Activated T-cell treated with anti-CD3 and anti-CD28 coated beads, Interleukin-2, amount 50 U/mL, for 72 hours (primary cell): ENCODE measurements at regions not wholly inside any gene's neighbourhood (a gene's known extent, or its start where the extent isn't known, plus 50 kb on each side); places are given as distances from the start of the nearest gene placed in this dataset.
"Not testable (repeated sequence)": the region's sequence is repeated elsewhere in the genome, so short reads cannot be mapped to it uniquely, and the experiment has no call there.

ENCODE experiments used
- ATAC-seq, 2 donors: fragments of 150-1000 bp; cut with Tn5 transposase; replicated peaks in 1 of 2; 2 replicates each; pipeline ENCODE4 v1.10.0; 2021; ENCODE audit warnings: moderate library complexity in 2 of 2, mild to moderate bottlenecking in 1 of 2
- DNase-seq, 2 donors: peaks; one replicate each; pipeline ENCODE4 v3.0.0; 2021 to 2022; ENCODE audit warnings: mixed read lengths in 1 of 2
- H3K27ac Mint-ChIP-seq: one replicate; pipeline ENCODE4 v1.8.0; 2022; ENCODE audit warnings: mild to moderate bottlenecking, moderate library complexity, mixed read lengths
- H3K27me3 Mint-ChIP-seq: one replicate; pipeline ENCODE4 v1.8.0; 2022; ENCODE audit warnings: low read depth, mixed read lengths
- H3K36me3 Mint-ChIP-seq, 2 donors: one replicate each; pipeline ENCODE4 v1.8.0; 2022; ENCODE audit warnings: mixed read lengths in 2 of 2, mild to moderate bottlenecking in 1 of 2; ENCODE audit not compliant: insufficient read depth in 2 of 2
- H3K4me1 Mint-ChIP-seq: one replicate; pipeline ENCODE4 v1.8.0; 2022; ENCODE audit warnings: low read depth, mixed read lengths
- H3K4me3 Mint-ChIP-seq, 2 donors: one replicate each; pipeline ENCODE4 v1.8.0; 2022; ENCODE audit warnings: mild to moderate bottlenecking in 2 of 2, mixed read lengths in 2 of 2, moderate library complexity in 2 of 2
- H3K9me3 Mint-ChIP-seq, 2 donors: one replicate each; pipeline ENCODE4 v1.8.0; 2022; ENCODE audit warnings: mixed read lengths in 2 of 2

DNA sequence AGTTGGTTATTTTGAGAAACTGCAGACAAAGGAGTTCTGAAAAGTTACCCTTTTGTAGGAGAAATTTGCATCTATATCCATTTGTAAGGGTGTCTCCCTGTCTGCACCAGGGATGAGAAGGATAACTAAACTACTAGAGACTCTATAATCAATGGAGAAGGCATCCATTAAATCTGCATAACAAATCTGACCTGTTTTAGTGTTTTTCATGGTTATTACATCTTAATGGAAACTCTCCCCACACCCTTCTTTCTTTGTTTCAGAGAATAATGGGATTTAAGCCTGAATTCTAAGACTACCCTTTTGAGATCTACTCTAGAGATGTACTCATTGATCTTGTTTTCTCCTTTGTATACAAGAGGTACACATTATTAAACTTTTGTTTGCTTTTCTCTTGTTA lies 82.0 kb upstream of the DAZL start:
- H3K36me3 Mint-ChIP-seq = peaks cover 0 to 2% of the 10 kb centered on the region in 2 donors
- H3K27me3 Mint-ChIP-seq = no peaks in the 10 kb centered on the region

DNA sequence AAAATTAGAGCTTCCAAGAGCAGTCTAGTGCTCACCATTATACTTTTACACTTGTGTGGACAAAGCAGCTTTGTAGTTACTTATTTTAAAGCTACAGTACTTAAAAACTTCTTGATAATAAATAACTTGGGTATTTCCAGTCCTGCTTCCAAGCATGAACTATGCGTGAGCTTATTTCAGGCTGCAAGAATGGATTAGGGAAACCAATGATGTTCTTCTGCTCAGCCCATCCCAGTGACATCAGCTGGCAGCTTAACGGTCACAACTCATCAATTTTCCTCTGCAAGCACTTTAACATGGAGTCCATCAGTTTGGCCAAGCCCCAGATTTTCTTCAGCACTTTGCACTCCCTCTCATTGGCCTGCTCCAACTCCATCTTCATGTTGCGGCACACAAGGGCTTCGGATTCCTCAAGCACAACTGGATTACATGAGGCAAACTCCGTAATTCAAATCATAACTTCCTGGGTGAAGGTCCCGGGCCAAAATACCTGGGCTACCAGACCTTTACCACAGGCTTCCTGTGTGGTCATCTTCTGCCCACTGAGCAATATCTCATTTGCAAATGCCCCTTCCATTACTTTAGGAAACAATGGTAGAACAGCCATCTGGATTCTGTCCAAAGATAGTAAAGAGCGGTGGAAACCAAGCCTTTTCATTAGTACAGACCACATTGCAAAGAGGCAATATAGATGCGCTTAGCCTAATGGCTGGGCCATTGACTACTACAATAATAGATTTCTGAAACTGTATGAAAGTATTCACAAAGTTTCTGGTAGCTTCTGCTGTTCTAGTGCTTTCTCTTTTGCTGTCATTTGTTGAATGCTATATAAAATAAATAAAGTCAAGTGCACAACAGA lies 87.5 kb upstream of the DAZL start:
- Mint-ChIP-seq H3K4me3 (no peak overlapping the region), H3K27ac (no peak overlapping the region), H3K36me3 (no peaks in the 10 kb centered on the region), H3K27me3 (no peaks in the 10 kb centered on the region), H3K4me1 (peaks cover 3% of the 10 kb centered on the region), H3K9me3 (peaks cover 0 to 2% of the 10 kb centered on the region in 2 donors)
- ATAC-seq = no peak
- no peak for DNase-seq

More for the DNA sequence above, 82.0 kb upstream of the DAZL start:
- Mint-ChIP-seq H3K27ac (no peak overlapping the region), H3K9me3 (peaks cover 0 to 2% of the 10 kb centered on the region in 2 donors), H3K4me1 (no peaks in the 10 kb centered on the region), H3K4me3 (no peak overlapping the region)
- no peak for ATAC-seq
- no peak for DNase-seq

DNA sequence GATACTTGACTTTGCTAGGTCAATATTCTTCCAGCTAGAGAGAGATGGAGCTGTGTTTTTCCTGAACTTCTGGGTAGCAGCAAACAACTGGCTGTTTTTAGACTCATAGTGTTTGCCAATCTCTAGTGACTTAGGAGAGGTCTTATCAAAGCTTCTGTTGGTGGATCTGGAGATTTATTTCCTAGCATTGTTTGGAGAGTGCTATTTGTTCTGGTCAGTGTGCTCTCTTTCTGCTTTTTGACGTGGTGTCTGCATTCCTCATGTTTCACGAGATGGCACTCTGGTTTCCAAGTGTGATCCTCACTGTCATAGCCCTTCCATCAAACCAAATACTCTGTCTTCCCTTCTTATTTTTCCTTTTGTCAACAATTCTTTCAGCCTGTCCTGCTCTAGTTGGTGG lies 88.6 kb upstream of the DAZL start:
- Mint-ChIP-seq H3K27me3 (no peaks in the 10 kb centered on the region), H3K4me3 (no peak overlapping the region), H3K4me1 (peaks cover 5% of the 10 kb centered on the region), H3K36me3 (no peaks in the 10 kb centered on the region), H3K27ac (no peak overlapping the region), H3K9me3 (no peaks in the 10 kb centered on the region)
- DNase-seq (no peak), ATAC-seq (no peak)

DNA sequence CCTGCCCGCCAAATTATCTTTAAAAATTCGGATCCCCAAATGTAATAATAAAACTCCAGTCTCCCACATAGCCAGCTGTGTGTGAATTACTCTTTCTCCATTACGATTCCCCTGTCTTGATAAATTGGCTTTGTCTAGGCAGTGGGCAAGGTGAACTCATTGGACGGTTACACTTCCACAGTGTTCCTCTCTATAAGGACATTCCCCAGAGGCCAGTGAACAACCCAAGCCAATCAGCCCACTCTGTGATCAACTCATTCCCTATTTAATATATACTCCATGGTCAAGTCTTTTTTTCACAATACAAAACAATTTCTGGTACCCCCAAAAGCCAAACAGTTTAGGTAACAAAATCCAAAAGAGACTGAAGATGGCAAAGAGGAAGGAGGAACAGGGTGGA lies 90.5 kb upstream of the DAZL start:
- Mint-ChIP-seq H3K27ac (no peak overlapping the region), H3K27me3 (peaks cover 6% of the 10 kb centered on the region), H3K4me1 (peaks cover 5% of the 10 kb centered on the region), H3K9me3 (no peaks in the 10 kb centered on the region), H3K4me3 (no peak overlapping the region), H3K36me3 (no peaks in the 10 kb centered on the region)
- ATAC-seq (no peak), DNase-seq (no peak)

DNA sequence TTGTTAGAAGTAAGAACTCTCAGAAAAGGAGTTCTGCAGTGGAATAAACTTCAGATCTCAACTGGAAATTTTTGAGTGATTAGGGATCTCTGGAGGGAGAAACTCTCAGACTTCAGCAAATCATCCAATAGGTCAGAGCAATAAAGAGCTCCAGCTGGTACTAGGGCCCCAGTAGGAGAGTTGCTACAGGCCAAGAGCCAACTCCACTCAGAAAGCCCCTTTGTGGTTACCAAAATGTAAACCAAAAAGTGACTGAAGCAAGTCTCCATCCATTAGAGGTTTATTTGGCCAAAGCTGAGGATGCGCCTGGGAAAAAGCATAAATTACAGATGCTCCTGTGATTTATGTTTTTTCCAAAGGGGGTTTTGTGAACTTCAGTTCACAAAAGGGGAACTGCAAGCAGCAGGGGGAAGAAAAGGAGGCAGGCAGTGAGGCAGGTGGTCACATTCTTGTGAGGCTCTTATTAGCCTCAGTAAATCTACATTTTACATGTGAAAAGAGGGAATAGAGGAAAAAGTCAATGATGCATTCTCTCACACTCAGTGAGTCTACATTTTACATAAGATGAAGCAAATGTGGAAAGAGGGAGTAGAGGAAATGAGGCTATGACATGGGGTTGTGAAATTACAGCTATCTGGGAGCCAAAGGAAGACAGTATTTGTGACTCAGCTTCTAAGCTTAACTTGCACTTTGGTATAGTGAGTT lies 92.4 kb upstream of the DAZL start:
- Mint-ChIP-seq H3K36me3 (no peaks in the 10 kb centered on the region), H3K27ac (no peak overlapping the region), H3K4me1 (peaks cover 5% of the 10 kb centered on the region), H3K4me3 (no peak overlapping the region), H3K9me3 (no peaks in the 10 kb centered on the region), H3K27me3 (peaks cover 17% of the 10 kb centered on the region)
- no peak for DNase-seq
- ATAC-seq = no peak

DNA sequence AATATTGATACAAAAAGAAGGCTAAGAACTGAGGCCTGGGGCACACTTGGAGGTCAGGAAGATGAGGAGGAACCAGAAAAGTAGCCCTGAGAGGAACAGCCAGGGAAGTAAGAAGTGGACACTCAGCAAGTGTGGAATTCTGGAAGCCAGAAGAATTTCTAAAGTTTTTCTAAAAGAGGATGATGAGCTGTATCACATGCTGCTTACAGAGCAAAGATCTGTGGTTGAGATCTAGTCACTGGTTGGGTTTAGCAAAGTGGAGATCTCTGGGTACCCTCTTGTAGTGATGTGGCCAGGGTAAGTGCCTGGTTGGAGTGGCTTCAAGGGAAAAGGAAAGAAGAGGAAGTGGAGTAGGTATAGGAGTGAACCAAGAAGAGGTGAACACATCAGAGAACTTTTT lies 95.4 kb upstream of the DAZL start:
- Mint-ChIP-seq H3K9me3 (no peaks in the 10 kb centered on the region), H3K27me3 (peaks cover 22% of the 10 kb centered on the region), H3K36me3 (no peaks in the 10 kb centered on the region), H3K4me3 (no peak overlapping the region), H3K27ac (no peak overlapping the region), H3K4me1 (peaks cover 5% of the 10 kb centered on the region)
- ATAC-seq (no peak), DNase-seq (no peak)

DNA sequence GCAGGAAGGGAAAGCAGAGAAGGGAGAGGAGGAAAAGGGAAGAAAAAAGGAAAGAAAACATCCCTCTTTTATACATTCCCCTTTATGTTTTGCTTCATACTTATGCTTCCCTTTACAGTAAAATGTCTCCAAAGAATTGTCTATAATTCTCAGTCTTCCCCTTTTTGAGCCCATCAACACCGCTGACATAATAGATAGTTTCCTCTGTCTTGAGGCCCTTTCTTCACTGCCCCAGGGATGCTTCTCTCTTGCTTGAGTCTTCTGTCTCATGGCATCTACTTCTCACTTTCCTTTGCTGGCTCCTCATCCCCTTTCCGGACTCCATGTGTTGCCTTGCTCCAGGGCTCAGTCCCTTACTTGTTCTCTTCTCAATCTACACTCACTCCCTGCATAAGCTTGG lies 99.7 kb upstream of the DAZL start:
- Mint-ChIP-seq H3K4me1 (no peaks in the 10 kb centered on the region), H3K27me3 (peaks cover 22% of the 10 kb centered on the region), H3K9me3 (peaks cover 0 to 5% of the 10 kb centered on the region in 2 donors), H3K27ac (no peak overlapping the region), H3K36me3 (no peaks in the 10 kb centered on the region), H3K4me3 (no peak overlapping the region)
- ATAC-seq (no peak), DNase-seq (no peak)

DNA sequence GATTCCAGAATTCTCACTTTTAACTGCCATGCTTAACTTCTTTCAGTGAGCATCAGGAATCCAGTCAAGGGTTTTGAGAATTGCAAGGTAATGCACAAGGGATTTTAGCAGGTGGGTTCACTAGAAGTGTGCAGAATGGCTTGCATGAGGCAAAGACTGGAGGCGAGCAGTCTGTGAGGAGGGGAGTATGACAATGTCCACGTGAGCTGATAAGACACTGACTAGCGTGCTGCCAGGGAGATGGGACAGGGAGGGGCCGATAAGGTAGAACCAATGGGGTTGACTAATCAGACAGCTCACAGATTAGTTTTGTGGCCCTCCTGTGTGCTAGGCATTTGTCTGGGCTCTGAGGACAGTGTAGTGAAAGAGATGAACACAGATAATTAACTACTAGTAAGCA lies 102.0 kb upstream of the DAZL start:
- H3K36me3 Mint-ChIP-seq = no peaks in the 10 kb centered on the region
- no peak for DNase-seq
- H3K4me1 Mint-ChIP-seq = no peaks in the 10 kb centered on the region
- H3K9me3 Mint-ChIP-seq = peaks cover 2 to 5% of the 10 kb centered on the region in 2 donors
- peaks cover 8% of the 10 kb centered on the region for H3K27me3 Mint-ChIP-seq
- ATAC-seq = no peak
- H3K4me3 Mint-ChIP-seq = no peak overlapping the region
- no peak overlapping the region for H3K27ac Mint-ChIP-seq

DNA sequence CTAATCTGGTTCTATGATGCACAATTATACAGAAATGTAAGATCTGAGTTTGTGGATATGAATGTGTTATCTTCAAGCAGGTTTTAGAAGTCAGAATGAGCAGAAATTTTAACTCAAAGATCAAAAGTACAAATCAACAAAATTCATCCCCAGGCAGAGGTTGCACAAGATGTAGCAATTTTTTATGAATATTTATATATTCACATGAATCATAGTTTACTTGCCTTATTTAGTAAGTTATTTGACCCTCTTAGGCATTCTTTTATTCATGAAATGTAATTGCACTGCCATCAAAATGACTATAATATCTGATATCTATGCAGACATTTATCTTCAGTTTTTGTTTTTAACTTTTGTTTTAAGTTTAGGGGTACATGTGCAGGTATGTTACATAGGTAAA lies 103.1 kb upstream of the DAZL start:
- DNase-seq (no peak), ATAC-seq (no peak)
- H3K4me1 Mint-ChIP-seq = no peaks in the 10 kb centered on the region
- H3K9me3 Mint-ChIP-seq = peaks cover 5 to 9% of the 10 kb centered on the region in 2 donors
- no peaks in the 10 kb centered on the region for H3K27me3 Mint-ChIP-seq
- H3K4me3 Mint-ChIP-seq = no peak overlapping the region
- H3K27ac Mint-ChIP-seq = no peak overlapping the region
- peaks cover 2% of the 10 kb centered on the region in 2 donors for H3K36me3 Mint-ChIP-seq

DNA sequence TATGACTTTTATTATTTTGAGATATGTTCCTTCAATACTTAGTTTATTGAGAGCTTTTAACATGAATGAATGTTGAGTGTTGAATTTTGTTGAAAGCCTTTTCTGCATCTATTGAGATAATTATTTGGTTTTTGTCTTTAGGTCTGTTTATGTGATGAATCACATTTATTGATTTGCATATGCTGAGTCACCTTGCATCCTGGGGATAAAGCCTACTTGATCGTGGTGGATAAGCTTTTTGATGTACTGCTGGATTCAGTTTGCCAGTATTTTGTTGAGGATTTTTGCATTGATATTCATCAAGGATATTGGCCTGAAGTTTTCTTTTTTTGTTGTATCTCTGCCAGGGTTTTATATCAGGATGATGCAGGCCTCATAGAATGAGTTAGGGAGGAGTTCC lies 106.5 kb upstream of the DAZL start:
- H3K4me1 Mint-ChIP-seq, DNase-seq, H3K27me3 Mint-ChIP-seq, H3K4me3 Mint-ChIP-seq, ATAC-seq, H3K27ac Mint-ChIP-seq: not testable (repeated sequence)
- Mint-ChIP-seq H3K9me3 (peaks cover 13 to 22% of the 10 kb centered on the region in 2 donors), H3K36me3 (peaks cover 8 to 12% of the 10 kb centered on the region in 2 donors)

DNA sequence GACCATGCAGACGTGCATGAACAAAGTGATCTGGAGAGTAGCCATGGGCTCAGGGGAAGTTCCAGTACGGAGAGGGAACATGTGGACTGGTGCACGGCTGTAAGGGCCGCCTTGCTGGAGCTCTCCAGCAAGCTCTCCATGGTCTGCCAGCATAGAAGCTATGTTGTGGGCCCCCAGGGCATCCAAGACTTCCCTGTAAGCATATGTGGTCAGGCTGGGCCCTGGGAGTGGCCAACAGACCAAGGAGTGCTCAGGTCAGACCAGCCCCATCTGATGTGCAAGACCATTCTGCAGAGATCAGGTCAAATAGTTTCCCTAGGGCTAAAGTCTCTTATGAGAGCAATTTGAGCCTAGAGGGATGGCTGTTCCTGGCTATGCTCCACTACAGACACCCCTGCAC lies 110.1 kb upstream of the DAZL start:
- Mint-ChIP-seq H3K27ac (no peak overlapping the region), H3K4me3 (no peak overlapping the region), H3K9me3 (peaks cover 12 to 18% of the 10 kb centered on the region in 2 donors), H3K4me1 (peaks cover 3% of the 10 kb centered on the region), H3K27me3 (peaks cover 14% of the 10 kb centered on the region), H3K36me3 (peaks cover 8 to 12% of the 10 kb centered on the region in 2 donors)
- no peak for ATAC-seq
- DNase-seq = no peak

DNA sequence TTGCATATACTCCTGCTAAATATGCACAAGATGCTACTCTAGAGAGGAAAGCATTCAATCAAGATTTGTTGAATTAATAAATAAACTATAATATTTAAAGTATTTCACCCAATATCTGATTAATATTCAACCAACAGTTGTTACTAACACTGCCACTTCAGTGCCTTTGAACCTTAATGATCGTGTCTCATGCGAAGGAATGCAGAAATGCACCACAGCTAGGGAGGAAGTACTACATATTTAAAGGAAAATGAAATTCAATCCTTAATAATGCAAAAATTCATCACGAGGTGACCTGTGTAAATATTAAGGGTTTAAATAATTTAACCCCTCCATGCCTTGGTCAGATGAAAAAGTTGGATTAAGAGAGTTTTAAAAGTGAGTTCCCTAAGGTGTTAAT lies 114.2 kb upstream of the DAZL start:
- no peak overlapping the region for H3K4me3 Mint-ChIP-seq
- DNase-seq (no peak), ATAC-seq (no peak)
- H3K36me3 Mint-ChIP-seq = no peaks in the 10 kb centered on the region
- H3K27me3 Mint-ChIP-seq = peaks cover 6% of the 10 kb centered on the region
- H3K27ac Mint-ChIP-seq = no peak overlapping the region
- peaks cover 0 to 3% of the 10 kb centered on the region in 2 donors for H3K9me3 Mint-ChIP-seq
- peaks cover 7% of the 10 kb centered on the region for H3K4me1 Mint-ChIP-seq

DNA sequence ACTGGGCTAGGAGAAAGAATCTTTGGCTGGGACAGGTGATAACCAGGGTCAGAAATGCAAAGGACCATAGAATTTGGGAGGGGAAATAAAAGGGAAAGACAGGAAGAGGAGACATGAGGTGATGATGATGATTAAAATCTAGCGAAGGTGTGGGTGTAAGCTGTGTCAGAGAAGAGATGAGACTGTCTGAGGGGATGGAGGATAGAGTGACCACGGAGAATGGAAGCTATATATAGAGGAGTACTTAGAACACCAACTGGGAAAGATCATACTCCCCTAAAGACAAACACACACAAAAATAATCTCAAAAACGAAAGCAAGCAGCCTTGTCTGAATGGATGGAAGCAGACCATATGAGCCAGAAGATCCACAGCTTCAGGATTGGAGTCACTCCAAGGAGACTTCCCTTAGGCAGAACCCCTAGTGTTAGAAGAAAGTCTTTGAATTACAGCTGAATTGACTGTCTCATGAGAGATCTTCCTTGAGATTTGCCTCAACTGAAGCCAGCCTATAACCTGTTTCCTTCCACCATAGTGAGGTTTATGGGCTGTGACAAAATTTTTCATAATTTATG lies 115.2 kb upstream of the DAZL start:
- Mint-ChIP-seq H3K9me3 (peaks cover 0 to 3% of the 10 kb centered on the region in 2 donors), H3K36me3 (peaks cover 0 to 2% of the 10 kb centered on the region in 2 donors), H3K4me1 (peaks cover 7% of the 10 kb centered on the region), H3K4me3 (no peak overlapping the region), H3K27ac (no peak overlapping the region), H3K27me3 (peaks cover 5% of the 10 kb centered on the region)
- DNase-seq (no peak), ATAC-seq (no peak)
